Lower leg skin (tissue), 3 donors: ENCODE measurements at regions not wholly inside any gene's neighbourhood (a gene's known extent, or its start where the extent isn't known, plus 50 kb on each side); places are given as distances from the start of the nearest gene placed in this dataset.

Experiments
- POLR2A ChIP-seq, 2 donors: fragments of 450-650 bp; IDR thresholded peaks; one replicate each; pipeline ENCODE4 v1.6.1; 2016 to 2017; ENCODE audit warnings: antibody characterized with exemption in 2 of 2, mild to moderate bottlenecking in 1 of 2, moderate library complexity in 1 of 2
- TF ChIP-seq, protein P1 (sequence below), 3 donors: fragments of 450-650 bp; IDR thresholded peaks; one replicate each; pipeline ENCODE4 v1.5.1; 2016; ENCODE audit warnings: antibody characterized with exemption in 3 of 3, mild to moderate bottlenecking in 3 of 3, moderate library complexity in 2 of 3

DNA sequence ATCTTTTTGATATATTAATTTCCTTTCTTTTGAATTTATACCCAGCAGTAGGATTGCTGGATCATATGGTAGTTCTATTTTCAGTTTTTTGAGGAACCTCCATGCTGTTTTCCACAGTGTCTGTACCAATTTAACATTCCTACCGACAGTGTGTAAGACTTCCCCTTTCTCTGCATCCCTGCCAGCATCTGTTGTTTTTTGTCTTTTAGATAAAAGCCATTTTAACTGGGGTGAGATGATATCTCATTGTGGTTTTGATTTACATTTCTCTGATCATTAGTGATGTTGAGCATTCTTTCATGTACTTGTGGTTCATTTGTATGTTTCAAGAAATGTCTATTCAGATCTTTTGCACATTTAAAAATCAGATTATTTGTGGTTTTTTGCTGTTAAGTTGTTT is 62.4 kb upstream of the STUM start:
- TF ChIP-seq, protein P1, sequence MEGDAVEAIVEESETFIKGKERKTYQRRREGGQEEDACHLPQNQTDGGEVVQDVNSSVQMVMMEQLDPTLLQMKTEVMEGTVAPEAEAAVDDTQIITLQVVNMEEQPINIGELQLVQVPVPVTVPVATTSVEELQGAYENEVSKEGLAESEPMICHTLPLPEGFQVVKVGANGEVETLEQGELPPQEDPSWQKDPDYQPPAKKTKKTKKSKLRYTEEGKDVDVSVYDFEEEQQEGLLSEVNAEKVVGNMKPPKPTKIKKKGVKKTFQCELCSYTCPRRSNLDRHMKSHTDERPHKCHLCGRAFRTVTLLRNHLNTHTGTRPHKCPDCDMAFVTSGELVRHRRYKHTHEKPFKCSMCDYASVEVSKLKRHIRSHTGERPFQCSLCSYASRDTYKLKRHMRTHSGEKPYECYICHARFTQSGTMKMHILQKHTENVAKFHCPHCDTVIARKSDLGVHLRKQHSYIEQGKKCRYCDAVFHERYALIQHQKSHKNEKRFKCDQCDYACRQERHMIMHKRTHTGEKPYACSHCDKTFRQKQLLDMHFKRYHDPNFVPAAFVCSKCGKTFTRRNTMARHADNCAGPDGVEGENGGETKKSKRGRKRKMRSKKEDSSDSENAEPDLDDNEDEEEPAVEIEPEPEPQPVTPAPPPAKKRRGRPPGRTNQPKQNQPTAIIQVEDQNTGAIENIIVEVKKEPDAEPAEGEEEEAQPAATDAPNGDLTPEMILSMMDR (IDR thresholded peaks at IDR 0.05) = no peak
- TF ChIP-seq POLR2A (IDR thresholded peaks at IDR 0.05) = no peak
